GM18517 (cell line): ENCODE measurements at regions not wholly inside any gene's neighbourhood (a gene's known extent, or its start where the extent isn't known, plus 50 kb on each side); places are given as distances from the start of the nearest gene placed in this dataset.
"Not testable (repeated sequence)": the region's sequence is repeated elsewhere in the genome, so short reads cannot be mapped to it uniquely, and the experiment has no call there.

Experiments used
- ATAC-seq: cut with Tn5 transposase; IDR thresholded peaks from one replicate; pipeline ENCODE4 v1.9.1; 2021; ENCODE audit warnings: mild to moderate bottlenecking, moderate library complexity; ENCODE audit not compliant: unreplicated experiment

GRCh38 chr12:91249518-91250272, 67.1 kb upstream of the DCN start:
- no peak for ATAC-seq

GRCh38 chr12:91249054-91249453, 66.4 kb upstream of the DCN start:
- no peak for ATAC-seq

GRCh38 chr12:91243177-91243576, 60.6 kb upstream of the DCN start:
- not testable (repeated sequence) for ATAC-seq

- no peak for ATAC-seq
Observed at GRCh38 chr12:91241756-91242155, 59.1 kb upstream of the DCN start.

- ATAC-seq = no peak
Observed at GRCh38 chr12:91240386-91241095, 57.9 kb upstream of the DCN start.

- no peak for ATAC-seq
Observed at GRCh38 chr12:91239481-91239880, 56.9 kb upstream of the DCN start.
